ENCODE measurements at regions not wholly inside any gene's neighbourhood (a gene's known extent, or its start where the extent isn't known, plus 50 kb on each side); places are given as distances from the start of the nearest gene placed in this dataset.

DNA sequence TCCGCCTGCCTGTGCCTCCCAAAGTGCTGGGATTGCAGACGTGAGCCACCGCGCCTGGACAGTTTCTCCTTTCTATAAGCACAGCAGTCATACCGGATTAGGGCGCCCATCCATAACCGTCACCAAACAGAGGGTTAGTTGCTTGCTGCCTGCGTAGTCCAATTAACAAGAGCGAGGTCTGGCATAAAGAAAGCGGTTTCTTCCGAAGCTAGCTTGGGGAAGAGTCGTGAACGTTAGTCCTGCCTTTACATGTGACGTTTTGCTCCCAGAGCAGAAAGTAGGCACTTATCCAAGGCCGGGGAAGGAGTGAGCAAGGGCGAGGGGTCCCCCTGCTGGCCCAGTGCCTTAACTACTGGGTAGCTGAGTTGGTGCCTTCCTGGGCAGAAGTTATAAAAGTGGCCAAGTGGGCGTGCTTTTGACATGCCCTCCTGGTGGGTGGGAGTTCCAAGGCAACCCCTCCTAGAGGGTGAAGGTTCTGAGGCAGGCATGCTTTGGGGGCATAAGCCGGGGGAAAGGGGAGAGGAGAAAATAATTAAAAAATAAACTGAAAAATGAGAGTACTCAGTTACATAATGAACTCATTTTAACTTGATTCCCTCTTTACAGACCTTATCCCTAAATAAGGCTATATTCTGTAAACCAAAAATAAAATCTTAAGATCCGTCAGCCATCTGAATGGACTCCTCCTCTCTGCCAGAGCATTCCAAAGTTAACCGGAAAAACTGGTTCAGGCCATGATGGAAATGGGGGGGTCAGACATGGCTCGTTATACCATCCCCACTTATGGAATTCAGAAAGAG lies 88.0 kb downstream of the FAM217A start:
- peak; percentile 84 for DNase-seq
- Mint-ChIP-seq H3K4me1 (ENCODE audit: low read depth) (peaks cover 9% of the 10 kb centered on the region), H3K27me3 (no peaks in the 10 kb centered on the region), H3K27ac (no peak overlapping the region), H3K4me3 (no peak overlapping the region), H3K36me3 (ENCODE audit: low read depth) (no peaks in the 10 kb centered on the region), H3K9me3 (no peaks in the 10 kb centered on the region)

DNA sequence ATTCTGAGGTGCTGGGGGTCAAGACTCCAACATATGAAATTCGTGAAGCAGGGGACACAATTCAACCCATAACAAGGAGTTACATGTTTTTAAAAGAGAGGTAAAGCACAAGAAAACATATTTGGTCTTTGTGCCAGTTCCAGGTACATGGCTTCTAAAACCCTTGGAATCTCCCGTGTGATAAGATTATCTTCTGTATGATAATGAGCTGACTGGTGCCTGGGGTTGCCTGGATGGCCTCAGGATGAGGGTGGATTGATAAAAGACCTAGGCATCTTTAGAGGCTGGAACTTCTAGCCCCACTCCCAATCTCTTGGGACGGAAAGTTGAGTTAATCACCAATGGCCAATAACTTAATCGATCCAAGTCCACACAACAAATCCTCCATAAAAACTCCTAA lies 87.0 kb downstream of the FAM217A start:
- Mint-ChIP-seq H3K27ac (no peak overlapping the region), H3K4me3 (no peak overlapping the region), H3K36me3 (ENCODE audit: low read depth) (no peaks in the 10 kb centered on the region), H3K27me3 (no peaks in the 10 kb centered on the region), H3K9me3 (no peaks in the 10 kb centered on the region), H3K4me1 (ENCODE audit: low read depth) (peaks cover 11% of the 10 kb centered on the region)
- DNase-seq = no peak

DNA sequence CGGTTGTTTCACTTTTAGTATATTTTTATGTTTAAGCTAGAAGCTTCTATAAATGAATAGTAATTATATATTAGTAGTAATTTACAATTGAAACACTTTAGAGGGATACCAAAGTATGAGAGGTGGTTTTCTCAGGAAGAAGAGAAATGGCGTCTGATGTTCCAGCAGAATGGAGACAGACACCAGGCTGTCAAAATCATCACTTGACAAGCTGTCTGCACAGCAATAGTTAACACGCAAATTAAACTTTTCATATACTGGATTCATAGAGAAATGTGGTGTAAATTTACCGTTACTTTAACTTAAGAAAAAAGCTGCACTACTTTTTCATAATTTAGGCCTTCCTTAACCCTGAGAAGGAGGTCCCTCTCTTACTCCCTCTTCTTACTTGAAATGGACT lies 82.6 kb downstream of the FAM217A start:
- Mint-ChIP-seq H3K27me3 (no peaks in the 10 kb centered on the region), H3K4me1 (ENCODE audit: low read depth) (peaks cover 13% of the 10 kb centered on the region), H3K27ac (no peak overlapping the region), H3K36me3 (ENCODE audit: low read depth) (no peaks in the 10 kb centered on the region), H3K4me3 (no peak overlapping the region), H3K9me3 (no peaks in the 10 kb centered on the region)
- no peak for DNase-seq

DNA sequence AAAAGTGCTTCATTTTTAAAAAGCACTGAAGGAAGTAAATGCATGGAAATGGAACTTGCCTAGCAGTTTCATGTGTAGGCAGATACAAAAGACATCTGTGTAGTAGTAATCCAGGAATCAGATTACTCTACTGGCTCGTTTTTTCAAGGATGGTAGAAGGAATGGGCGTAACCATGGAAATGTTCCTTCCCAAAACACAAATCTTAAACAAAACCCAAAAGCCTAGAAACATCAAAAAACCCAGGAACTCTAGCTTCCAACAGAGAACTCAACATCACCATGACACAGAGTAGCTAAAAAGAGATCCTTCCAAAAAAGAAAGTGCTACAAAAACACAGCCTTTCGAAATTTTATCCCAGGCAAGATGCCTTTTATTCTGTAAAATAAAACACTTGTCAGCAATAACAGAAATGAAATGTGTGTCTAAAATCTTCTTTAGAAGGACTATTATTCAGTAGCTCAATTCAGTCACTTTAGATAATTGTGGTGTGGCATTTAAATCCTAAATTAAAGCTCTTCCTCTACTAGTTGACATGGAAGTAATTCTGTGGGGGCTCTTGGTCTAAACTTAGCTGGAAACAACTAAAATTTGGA lies 81.7 kb downstream of the FAM217A start:
- peaks cover 13% of the 10 kb centered on the region for H3K4me1 Mint-ChIP-seq (ENCODE audit: low read depth)
- no peaks in the 10 kb centered on the region for H3K36me3 Mint-ChIP-seq (ENCODE audit: low read depth)
- H3K9me3 Mint-ChIP-seq = no peaks in the 10 kb centered on the region
- DNase-seq = no peak
- H3K27ac Mint-ChIP-seq = no peak overlapping the region
- no peak overlapping the region for H3K4me3 Mint-ChIP-seq
- H3K27me3 Mint-ChIP-seq = no peaks in the 10 kb centered on the region

DNA sequence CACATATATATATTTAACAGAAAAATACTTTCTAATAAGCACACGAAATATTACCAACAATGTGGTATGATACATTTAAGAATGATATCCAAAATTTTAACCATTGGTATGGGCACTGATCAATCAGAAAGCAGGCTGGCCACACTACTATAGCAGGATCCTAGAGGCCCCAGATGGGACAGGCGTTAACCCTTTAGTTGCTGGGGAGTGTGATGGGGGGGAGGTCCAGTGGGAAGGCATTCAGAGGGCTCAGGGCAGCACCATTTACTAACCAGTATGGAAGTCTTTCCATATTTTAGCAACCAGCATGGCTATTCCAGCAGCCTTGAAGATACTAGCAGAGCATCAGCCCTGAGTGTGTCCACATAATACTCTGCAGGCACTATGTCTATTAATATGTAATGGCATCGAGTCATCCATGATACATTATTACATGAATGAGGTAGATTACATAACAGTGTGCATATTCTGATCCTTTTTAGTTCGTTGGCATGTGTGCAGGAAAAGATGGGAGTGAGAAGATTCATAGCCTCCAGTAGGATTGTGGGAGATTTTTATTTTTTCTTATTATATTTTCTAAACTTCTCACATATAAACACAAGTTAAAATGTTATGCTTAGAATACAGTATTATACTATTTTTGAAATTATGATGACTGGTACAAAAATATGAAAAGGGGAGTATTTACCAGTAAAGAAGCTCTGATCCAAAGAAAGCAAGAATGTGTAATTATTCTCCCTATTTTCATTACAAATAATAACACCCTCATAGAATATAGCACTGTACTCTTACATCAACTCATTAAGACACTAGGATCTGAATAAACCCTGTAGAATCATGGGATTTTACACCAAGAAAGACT lies 78.9 kb downstream of the FAM217A start:
- DNase-seq = no peak
- Mint-ChIP-seq H3K27me3 (no peaks in the 10 kb centered on the region), H3K36me3 (ENCODE audit: low read depth) (peaks cover 7% of the 10 kb centered on the region), H3K4me1 (ENCODE audit: low read depth) (peaks cover 25% of the 10 kb centered on the region), H3K9me3 (no peaks in the 10 kb centered on the region), H3K4me3 (no peak overlapping the region), H3K27ac (no peak overlapping the region)

DNA sequence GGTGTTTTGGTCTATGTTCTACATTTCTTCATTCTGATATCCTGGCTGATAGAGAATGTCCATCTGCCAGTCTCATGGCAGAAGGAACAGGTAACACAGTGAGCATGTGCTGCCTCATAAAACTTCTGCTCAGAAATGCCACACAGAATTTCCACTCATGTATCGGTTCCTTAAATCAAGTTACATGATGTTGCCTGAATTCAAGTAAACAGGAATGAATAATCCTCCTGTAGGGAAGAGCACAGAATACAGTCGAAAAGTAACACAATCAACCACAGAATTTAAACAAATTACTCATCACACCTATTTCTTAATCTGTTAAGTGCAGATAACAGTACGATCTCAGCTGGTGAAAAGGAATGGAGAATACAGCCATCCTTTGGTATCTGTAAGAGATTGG lies 74.7 kb downstream of the FAM217A start:
- Mint-ChIP-seq H3K36me3 (ENCODE audit: low read depth) (peaks cover 7% of the 10 kb centered on the region), H3K4me1 (ENCODE audit: low read depth) (peaks cover 36% of the 10 kb centered on the region), H3K4me3 (no peak overlapping the region), H3K27me3 (no peaks in the 10 kb centered on the region), H3K9me3 (no peaks in the 10 kb centered on the region), H3K27ac (peak overlapping the region; percentile 52)
- no peak for DNase-seq

DNA sequence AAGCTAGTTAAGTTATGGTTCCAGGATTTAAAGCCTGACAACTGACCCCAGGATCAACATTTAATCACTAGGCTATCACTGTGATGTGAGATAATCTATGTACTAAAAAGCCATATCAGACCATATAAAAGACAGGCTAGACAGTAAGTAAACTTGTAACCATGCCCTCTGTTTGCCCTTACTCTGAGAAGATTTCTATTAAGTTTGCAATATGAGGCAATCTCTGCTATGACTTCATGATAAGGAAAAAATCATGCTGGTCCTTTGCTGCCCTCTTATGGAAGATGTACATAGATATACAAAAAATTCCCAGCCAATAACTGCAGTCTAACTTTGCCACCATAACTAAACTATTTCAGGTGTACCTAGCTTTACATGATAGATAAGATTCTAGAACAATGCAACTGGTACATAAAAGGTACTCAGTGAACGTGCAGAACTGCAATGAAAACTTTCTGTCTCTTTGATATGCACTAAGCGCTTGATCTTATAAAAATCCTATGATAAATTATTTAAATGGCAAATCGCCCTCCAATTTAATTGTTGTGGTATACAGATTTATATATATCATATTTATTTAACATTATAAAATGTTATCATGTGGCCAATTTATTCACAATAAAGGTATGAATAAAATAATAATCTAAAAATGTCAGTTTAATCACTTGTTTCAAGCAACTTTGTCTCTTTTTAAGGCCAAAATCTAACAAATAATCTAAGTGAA lies 70.5 kb downstream of the FAM217A start:
- Mint-ChIP-seq H3K9me3 (no peaks in the 10 kb centered on the region), H3K4me3 (no peak overlapping the region), H3K4me1 (ENCODE audit: low read depth) (peaks cover 55% of the 10 kb centered on the region), H3K27ac (peak overlapping the region; percentile 44), H3K27me3 (no peaks in the 10 kb centered on the region), H3K36me3 (ENCODE audit: low read depth) (peaks cover 13% of the 10 kb centered on the region)
- DNase-seq = no peak

DNA sequence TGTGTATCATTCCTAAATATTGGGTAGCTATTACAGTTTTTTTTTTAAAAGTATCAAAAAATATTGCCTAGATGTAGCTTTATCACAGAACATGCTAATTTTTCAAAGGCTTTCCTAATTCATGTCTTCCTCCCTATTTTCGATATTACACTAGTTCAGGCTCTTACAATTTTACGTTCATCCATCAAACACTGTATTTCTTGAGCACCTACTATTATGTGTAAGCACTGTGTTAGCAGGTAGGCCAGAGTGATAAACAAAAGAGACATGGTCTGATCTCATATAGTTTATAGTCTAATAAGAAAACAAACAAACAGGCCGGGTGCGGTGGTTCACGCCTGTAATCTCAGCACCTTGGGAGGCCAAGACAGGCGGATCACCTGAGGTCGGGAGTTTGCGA lies 69.5 kb downstream of the FAM217A start:
- Mint-ChIP-seq H3K4me3 (no peak overlapping the region), H3K27me3 (no peaks in the 10 kb centered on the region), H3K36me3 (ENCODE audit: low read depth) (peaks cover 17% of the 10 kb centered on the region), H3K9me3 (no peaks in the 10 kb centered on the region), H3K27ac (peak overlapping the region; percentile 12), H3K4me1 (ENCODE audit: low read depth) (peaks cover 54% of the 10 kb centered on the region)
- no peak for DNase-seq

DNA sequence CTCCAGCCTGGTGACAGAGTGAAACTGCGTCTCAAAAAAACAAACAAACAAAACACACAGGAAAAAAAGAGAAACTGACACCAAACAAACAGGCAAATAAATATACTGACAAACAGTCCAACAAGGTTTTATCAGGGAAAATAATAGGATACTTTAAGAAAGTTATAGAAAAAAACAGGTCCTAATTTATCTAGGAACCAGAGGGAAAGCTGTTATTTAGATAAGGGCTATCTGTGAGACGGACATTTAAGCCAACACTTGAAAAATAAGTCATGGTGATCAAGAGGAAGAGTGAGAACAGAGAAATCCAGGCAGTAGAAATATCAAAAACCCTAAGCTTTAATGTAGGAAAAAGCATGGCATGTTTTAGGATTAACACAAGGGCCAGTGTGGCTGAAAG lies 68.9 kb downstream of the FAM217A start:
- Mint-ChIP-seq H3K27ac (peak overlapping the region; percentile 28), H3K36me3 (ENCODE audit: low read depth) (peaks cover 19% of the 10 kb centered on the region), H3K4me1 (ENCODE audit: low read depth) (peaks cover 56% of the 10 kb centered on the region), H3K27me3 (no peaks in the 10 kb centered on the region), H3K4me3 (no peak overlapping the region), H3K9me3 (no peaks in the 10 kb centered on the region)
- DNase-seq = no peak

DNA sequence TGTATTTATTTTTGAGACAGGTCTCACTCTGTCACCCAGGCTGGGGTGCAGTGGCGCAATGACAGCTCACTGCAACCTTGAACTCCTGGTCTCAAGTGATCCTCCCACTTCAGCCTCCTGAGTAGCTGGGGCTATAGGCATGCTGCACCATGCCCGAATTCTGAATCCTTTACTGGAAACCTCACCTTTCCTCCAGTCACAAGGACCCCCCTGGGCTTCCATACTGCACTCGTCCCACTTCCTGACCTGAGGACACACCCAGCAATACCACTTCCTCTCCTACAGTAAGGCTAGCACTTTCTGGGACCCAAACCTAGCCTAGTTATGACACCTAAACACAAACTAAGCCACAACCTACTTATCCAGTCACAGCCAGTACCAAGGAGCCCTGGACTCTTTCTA lies 68.2 kb downstream of the FAM217A start:
- no peaks in the 10 kb centered on the region for H3K27me3 Mint-ChIP-seq
- peak overlapping the region; percentile 51 for H3K4me3 Mint-ChIP-seq
- peak; percentile 37 for DNase-seq
- peaks cover 59% of the 10 kb centered on the region for H3K4me1 Mint-ChIP-seq (ENCODE audit: low read depth)
- H3K27ac Mint-ChIP-seq = peak overlapping the region; percentile 86
- H3K36me3 Mint-ChIP-seq (ENCODE audit: low read depth) = peaks cover 20% of the 10 kb centered on the region
- H3K9me3 Mint-ChIP-seq = no peaks in the 10 kb centered on the region

DNA sequence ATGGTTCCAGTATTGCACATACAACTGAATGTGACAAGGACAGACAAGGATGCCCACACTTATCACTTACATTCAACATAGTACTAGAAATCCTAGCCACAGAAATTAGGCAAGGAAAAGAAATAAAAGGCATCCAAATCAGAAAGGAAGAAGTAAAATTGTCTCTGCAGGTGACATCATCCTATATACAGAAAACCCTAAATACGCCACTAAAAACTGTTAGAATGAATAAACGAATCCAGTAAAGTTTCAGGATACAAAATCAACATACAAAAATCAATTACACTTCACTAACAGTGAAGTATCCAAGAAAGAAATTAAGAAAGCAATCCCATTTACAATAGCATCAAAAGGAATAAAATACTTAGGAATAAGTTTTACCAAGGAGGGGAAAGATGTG lies 66.1 kb downstream of the FAM217A start:
- H3K27ac Mint-ChIP-seq = no peak overlapping the region
- no peak for DNase-seq
- no peaks in the 10 kb centered on the region for H3K9me3 Mint-ChIP-seq
- no peaks in the 10 kb centered on the region for H3K27me3 Mint-ChIP-seq
- peaks cover 20% of the 10 kb centered on the region for H3K36me3 Mint-ChIP-seq (ENCODE audit: low read depth)
- no peak overlapping the region for H3K4me3 Mint-ChIP-seq
- H3K4me1 Mint-ChIP-seq (ENCODE audit: low read depth) = peaks cover 68% of the 10 kb centered on the region

DNA sequence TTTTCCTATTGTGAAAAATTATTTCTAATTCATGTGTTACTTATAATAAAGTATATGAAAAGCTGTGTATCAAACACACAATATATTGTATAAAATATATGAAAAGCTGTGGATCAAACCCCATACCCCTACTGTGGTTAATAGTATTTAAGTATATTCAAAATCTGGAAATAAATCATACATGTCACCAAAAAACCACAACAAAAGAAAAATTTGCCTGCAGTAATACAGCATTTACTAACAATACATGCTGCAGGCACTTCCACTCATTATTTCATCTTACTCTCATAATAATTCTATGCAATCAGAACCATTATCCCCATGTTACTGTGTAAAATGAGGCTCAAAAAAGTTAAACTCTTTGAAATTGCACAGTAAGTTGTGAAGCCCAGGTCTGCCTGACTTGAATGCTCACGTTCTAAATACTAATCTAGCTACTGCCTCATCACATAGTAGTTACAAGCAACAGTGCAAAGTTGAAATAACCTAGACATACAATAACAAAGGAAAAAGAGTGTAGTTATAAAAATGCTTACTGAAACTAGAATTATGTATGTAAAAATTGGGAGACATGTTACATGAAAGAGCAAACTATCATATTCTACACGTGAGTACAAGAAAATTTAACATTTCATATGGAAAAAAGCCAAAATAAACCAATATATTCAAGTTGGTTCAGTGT lies 61.7 kb downstream of the FAM217A start:
- H3K36me3 Mint-ChIP-seq (ENCODE audit: low read depth) = peaks cover 42% of the 10 kb centered on the region
- H3K4me3 Mint-ChIP-seq = peak overlapping the region; percentile 87
- no peaks in the 10 kb centered on the region for H3K9me3 Mint-ChIP-seq
- no peaks in the 10 kb centered on the region for H3K27me3 Mint-ChIP-seq
- peak overlapping the region; percentile 97 for H3K27ac Mint-ChIP-seq
- DNase-seq = no peak
- peaks cover 65% of the 10 kb centered on the region for H3K4me1 Mint-ChIP-seq (ENCODE audit: low read depth)

DNA sequence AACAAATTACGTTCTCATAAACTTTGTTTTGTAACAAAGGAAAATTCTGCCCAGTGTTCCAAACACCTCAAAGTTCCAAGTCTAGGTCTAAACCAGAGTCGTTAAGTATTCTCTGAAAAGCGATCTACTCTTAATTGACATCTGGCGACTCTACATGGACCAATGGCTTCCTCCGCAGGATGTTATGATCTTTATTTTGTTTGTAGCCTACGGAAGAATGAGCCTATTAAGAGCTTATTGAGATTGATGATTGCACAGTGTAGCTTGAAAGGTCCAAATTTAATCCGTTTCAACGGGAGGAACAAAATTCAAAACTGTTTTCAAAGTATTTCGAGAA lies 61.1 kb downstream of the FAM217A start:
- Mint-ChIP-seq H3K36me3 (ENCODE audit: low read depth) (peaks cover 47% of the 10 kb centered on the region), H3K4me1 (ENCODE audit: low read depth) (peaks cover 61% of the 10 kb centered on the region), H3K4me3 (peak overlapping the region; percentile 87), H3K9me3 (no peaks in the 10 kb centered on the region), H3K27me3 (no peaks in the 10 kb centered on the region), H3K27ac (peak overlapping the region; percentile 97)
- DNase-seq = no peak

Measured in activated T-cell treated with anti-CD3 and anti-CD28 coated beads, Interleukin-2, amount 50 U/mL, for 24 hours (primary cell).